IMR-90 (cell line): ENCODE measurements at regions not wholly inside any gene's neighbourhood (a gene's known extent, or its start where the extent isn't known, plus 50 kb on each side); places are given as distances from the start of the nearest gene placed in this dataset.
"Not testable (repeated sequence)": the region's sequence is repeated elsewhere in the genome, so short reads cannot be mapped to it uniquely, and the experiment has no call there.

ENCODE experiments used
- BHLHE40 ChIP-seq: fragments of 150-350 bp; IDR thresholded peaks from 2 replicates; pipeline ENCODE4 v1.6.1; 2016; ENCODE audit warnings: mild to moderate bottlenecking, low read depth, low read length
- CTCF ChIP-seq: conservative IDR thresholded peaks from 2 replicates; pipeline ENCODE4 v1.5.1; 2012; ENCODE audit warnings: mild to moderate bottlenecking, low read depth, low read length, improper control_type of control experiment
- POLR2A ChIP-seq: IDR thresholded peaks from 2 replicates; pipeline ENCODE4 v1.6.1; 2012; ENCODE audit warnings: mild to moderate bottlenecking, low read depth, low read length
- RFX5 ChIP-seq: IDR thresholded peaks from 2 replicates; pipeline ENCODE4 v1.8.0; 2012; ENCODE audit warnings: low read depth, mild to moderate bottlenecking, low read length, moderate library complexity

GRCh38 chr4:163737846-163738245, 243.4 kb downstream of the TMA16 start:
- TF ChIP-seq RFX5, POLR2A, CTCF, BHLHE40: not testable (repeated sequence)
